Activated CD8-positive, alpha-beta memory T cell treated with anti-CD3 and anti-CD28 coated beads, Interleukin-2, amount 50 U/mL, for 1 hour (primary cell): ENCODE measurements at regions not wholly inside any gene's neighbourhood (a gene's known extent, or its start where the extent isn't known, plus 50 kb on each side); places are given as distances from the start of the nearest gene placed in this dataset.
"Not testable (repeated sequence)": the region's sequence is repeated elsewhere in the genome, so short reads cannot be mapped to it uniquely, and the experiment has no call there.

ENCODE experiments used
- DNase-seq: peaks from one replicate; pipeline ENCODE4 v3.0.0-alpha.2; 2020; ENCODE audit errors: extremely low read depth

- no peak for DNase-seq
Measured at GRCh38 chr2:147420947-147421675, 423.7 kb upstream of the ACVR2A start.

GRCh38 chr2:147420517-147420916, 424.3 kb upstream of the ACVR2A start:
- DNase-seq, result no peak

- DNase-seq, result no peak
Measured at GRCh38 chr2:147416099-147416498, 428.7 kb upstream of the ACVR2A start.

GRCh38 chr2:147414656-147415055, 430.2 kb upstream of the ACVR2A start:
- DNase-seq, result not testable (repeated sequence)

- no peak for DNase-seq
Measured at GRCh38 chr2:147408357-147408756, 436.5 kb upstream of the ACVR2A start.

GRCh38 chr2:147405651-147406050, 439.2 kb upstream of the ACVR2A start:
- DNase-seq, result no peak

- DNase-seq, result no peak
Measured at GRCh38 chr2:147398996-147399395, 445.8 kb upstream of the ACVR2A start.

- DNase-seq, result no peak
Measured at GRCh38 chr2:147398301-147398700, 446.5 kb upstream of the ACVR2A start.

- no peak for DNase-seq
Measured at GRCh38 chr2:147396890-147397289, 447.9 kb upstream of the ACVR2A start.

GRCh38 chr2:147394179-147394790, 450.5 kb upstream of the ACVR2A start:
- DNase-seq, result no peak

- DNase-seq, result no peak
Measured at GRCh38 chr2:147392180-147392579, 452.6 kb upstream of the ACVR2A start.

GRCh38 chr2:147390475-147390874, 454.4 kb upstream of the ACVR2A start:
- no peak for DNase-seq

GRCh38 chr2:147389218-147389617, 455.6 kb upstream of the ACVR2A start:
- DNase-seq, result no peak

GRCh38 chr2:147388217-147388616, 456.6 kb upstream of the ACVR2A start:
- no peak for DNase-seq

GRCh38 chr2:147386284-147386683, 458.5 kb upstream of the ACVR2A start:
- no peak for DNase-seq

- no peak for DNase-seq
Measured at GRCh38 chr2:147385600-147385999, 459.2 kb upstream of the ACVR2A start.

GRCh38 chr2:147384659-147385058, 460.2 kb upstream of the ACVR2A start:
- DNase-seq, result no peak

GRCh38 chr2:147382322-147382948, 462.4 kb upstream of the ACVR2A start:
- DNase-seq, result no peak

- DNase-seq, result no peak
Measured at GRCh38 chr2:147378403-147378802, 466.4 kb upstream of the ACVR2A start.

GRCh38 chr2:147375073-147375472, 469.8 kb upstream of the ACVR2A start:
- DNase-seq, result no peak

- DNase-seq, result no peak
Measured at GRCh38 chr2:147374423-147374811, 470.4 kb upstream of the ACVR2A start.

- no peak for DNase-seq
Measured at GRCh38 chr2:147373800-147374422, 470.9 kb upstream of the ACVR2A start.

- DNase-seq, result no peak
Measured at GRCh38 chr2:147368306-147368705, 476.5 kb upstream of the ACVR2A start.
